Activated T-cell treated with anti-CD3 and anti-CD28 coated beads, Interleukin-2, amount 50 U/mL, for 24 hours (primary cell): ENCODE measurements at regions not wholly inside any gene's neighbourhood (a gene's known extent, or its start where the extent isn't known, plus 50 kb on each side); places are given as distances from the start of the nearest gene placed in this dataset.

Experiments
- DNase-seq: peaks from one replicate; pipeline ENCODE4 v3.0.0-alpha.2; 2020
- H3K27ac Mint-ChIP-seq: 2 replicates; pipeline ENCODE4 v1.8.0; 2020; ENCODE audit warnings: mild to moderate bottlenecking, mixed read lengths
- H3K27me3 Mint-ChIP-seq: 2 replicates; pipeline ENCODE4 v1.8.0; 2020; ENCODE audit warnings: mixed read lengths
- H3K36me3 Mint-ChIP-seq: 2 replicates; pipeline ENCODE4 v1.8.0; 2020; ENCODE audit warnings: low read depth, mixed read lengths
- H3K4me1 Mint-ChIP-seq: 2 replicates; pipeline ENCODE4 v1.8.0; 2020; ENCODE audit warnings: low read depth, mixed read lengths
- H3K4me3 Mint-ChIP-seq: 2 replicates; pipeline ENCODE4 v1.8.0; 2020; ENCODE audit warnings: mild to moderate bottlenecking, moderate library complexity, mixed read lengths
- H3K9me3 Mint-ChIP-seq: 2 replicates; pipeline ENCODE4 v1.8.0; 2020; ENCODE audit warnings: mixed read lengths

DNA sequence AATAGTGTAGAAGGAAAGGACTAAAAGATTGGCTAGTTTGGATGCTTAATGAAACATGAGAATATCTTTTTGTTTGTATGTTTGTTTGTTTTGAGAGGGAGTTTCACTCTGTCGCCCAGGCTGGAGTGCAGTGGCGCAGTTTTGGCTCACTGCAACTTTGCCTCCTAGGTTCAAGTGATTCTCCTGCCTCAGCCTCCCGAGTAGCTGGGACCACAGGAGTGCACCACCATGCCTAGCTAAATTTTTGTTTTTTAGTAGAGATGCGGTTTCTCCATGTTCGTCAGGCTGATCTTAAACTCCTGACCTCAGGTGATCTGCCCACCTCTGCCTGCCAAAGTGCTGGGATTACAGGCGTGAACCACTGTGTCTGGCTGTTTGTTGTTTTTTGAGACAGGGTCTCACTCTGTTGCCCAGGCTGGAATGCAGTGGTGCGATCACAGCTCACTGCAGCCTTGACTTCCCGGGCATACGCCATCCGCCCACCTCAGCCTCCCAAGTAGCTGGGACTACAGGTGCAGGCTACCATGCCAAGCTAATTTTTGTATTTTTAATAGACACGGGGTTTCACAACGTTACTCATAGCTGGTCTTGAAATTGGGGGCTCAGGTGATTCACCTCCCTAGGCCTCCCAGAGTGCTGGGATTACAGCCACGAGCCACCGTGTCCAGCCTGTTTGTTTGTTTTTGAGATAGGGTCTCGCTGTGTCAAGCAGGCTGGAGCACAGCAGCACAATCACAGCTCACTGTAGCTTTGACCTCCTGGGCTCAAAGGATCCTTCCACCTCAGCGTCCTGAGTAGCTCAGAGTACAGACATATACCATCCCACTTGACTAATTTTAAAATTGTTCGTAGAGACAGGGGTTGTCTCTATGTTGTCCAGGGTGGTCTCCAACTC, 209.2 kb downstream of the MYCN start:
- H3K27ac Mint-ChIP-seq: no peak overlapping the region

DNA sequence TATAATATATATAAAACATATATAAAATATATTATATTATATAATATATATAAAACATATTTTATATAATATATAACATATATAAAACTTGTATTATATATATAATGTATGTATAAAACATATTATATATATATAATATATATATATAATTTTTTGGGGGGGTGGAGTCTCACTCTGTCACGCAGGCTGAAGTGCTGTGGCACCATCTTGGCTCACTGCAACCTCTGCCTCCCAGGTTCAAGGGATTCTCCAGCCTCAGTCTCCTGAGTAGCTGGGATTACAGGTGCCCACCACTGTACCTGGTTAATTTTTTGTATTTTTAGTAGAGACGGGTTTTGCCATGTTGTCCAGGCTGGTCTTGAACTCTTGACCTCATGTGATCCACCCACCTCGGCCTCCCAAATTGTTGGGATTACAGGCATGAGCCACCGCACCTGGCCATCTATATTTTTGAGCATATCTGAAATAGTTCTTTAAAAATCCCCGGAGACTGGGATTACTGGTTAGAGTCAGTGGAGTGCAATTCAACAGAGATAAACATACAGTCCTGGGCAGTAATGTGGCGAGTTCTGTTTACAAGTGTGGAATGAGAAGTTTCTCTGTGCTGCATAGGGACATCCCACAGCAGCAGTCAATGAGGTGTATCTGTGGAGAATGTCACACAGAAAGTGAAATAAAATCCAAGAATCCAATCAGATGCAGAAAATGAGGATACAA, 208.4 kb downstream of the MYCN start:
- no peaks in the 10 kb centered on the region for H3K9me3 Mint-ChIP-seq
- H3K4me3 Mint-ChIP-seq: no peak overlapping the region
- H3K4me1 Mint-ChIP-seq: no peaks in the 10 kb centered on the region
- no peaks in the 10 kb centered on the region for H3K36me3 Mint-ChIP-seq
- no peak for DNase-seq
- no peak overlapping the region for H3K27ac Mint-ChIP-seq
- H3K27me3 Mint-ChIP-seq: peaks cover 2% of the 10 kb centered on the region

More for the DNA sequence above, 209.2 kb downstream of the MYCN start:
- Mint-ChIP-seq H3K4me3 (no peak overlapping the region), H3K9me3 (no peaks in the 10 kb centered on the region), H3K27me3 (peaks cover 4% of the 10 kb centered on the region), H3K36me3 (no peaks in the 10 kb centered on the region), H3K4me1 (no peaks in the 10 kb centered on the region)
- DNase-seq: no peak

DNA sequence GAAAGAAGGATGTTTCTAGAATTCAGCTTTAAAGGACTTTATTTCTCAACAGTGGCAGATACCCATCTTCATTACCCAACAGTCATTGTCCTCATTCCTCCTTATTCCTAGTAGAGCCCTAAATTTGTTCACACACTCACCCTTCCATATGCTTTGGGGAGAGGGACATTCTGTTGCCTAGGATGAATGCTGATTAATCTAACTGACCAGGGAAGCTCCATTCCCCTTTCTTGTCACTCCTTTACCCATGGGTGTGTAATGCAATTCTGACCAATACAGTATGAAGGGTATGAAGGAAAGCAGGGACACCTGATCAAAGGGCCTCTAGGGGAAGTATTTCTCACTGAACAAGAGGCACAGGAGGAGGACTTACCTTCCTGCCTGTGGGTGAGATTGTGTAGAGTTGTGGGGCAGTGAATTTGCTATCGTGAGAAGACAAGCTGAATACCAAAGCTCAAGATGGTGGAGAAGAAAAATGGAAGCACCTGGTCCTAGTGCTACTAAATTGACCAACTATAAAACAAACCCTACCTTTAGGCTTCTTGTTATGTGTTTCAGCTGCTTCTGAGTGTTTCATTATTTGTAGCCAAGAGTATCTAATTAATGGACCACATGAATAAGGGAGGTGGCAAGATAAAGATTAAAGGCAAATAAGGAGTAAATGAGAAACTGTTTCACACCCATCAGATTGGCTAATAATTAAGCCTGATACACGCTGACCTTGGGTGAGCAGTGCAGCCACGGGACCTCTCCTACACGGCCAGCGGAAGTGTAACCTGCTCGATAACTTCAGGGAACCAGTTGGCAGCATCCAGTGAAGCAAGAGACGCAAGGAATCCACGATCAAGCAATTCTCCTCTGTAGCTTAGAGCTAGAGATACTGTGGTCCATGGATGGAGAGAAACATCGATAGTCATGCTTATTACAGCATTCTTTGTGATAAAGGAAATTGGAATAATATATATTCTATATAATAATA, 202.3 kb downstream of the MYCN start:
- H3K27ac Mint-ChIP-seq: no peak overlapping the region
- H3K27me3 Mint-ChIP-seq: peaks cover 4% of the 10 kb centered on the region
- no peaks in the 10 kb centered on the region for H3K36me3 Mint-ChIP-seq
- DNase-seq: no peak
- H3K4me3 Mint-ChIP-seq: no peak overlapping the region
- H3K4me1 Mint-ChIP-seq: no peaks in the 10 kb centered on the region
- H3K9me3 Mint-ChIP-seq: no peaks in the 10 kb centered on the region

DNA sequence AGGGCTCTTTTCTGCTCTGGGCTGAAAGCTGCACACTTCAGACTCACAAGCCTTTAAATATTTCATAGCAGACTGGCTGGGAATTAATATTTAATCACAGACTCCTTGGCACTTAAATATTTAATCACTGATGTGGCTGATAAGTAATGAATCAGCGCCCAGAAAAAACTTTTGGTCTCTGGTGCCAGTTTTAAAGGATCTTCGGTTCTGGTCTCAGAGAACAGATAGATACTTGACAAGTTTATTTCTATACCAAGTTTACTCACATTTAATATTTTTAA, 201.2 kb downstream of the MYCN start:
- Mint-ChIP-seq H3K4me1 (no peaks in the 10 kb centered on the region), H3K4me3 (no peak overlapping the region), H3K27ac (no peak overlapping the region), H3K9me3 (no peaks in the 10 kb centered on the region), H3K36me3 (no peaks in the 10 kb centered on the region), H3K27me3 (peaks cover 4% of the 10 kb centered on the region)
- DNase-seq: no peak

DNA sequence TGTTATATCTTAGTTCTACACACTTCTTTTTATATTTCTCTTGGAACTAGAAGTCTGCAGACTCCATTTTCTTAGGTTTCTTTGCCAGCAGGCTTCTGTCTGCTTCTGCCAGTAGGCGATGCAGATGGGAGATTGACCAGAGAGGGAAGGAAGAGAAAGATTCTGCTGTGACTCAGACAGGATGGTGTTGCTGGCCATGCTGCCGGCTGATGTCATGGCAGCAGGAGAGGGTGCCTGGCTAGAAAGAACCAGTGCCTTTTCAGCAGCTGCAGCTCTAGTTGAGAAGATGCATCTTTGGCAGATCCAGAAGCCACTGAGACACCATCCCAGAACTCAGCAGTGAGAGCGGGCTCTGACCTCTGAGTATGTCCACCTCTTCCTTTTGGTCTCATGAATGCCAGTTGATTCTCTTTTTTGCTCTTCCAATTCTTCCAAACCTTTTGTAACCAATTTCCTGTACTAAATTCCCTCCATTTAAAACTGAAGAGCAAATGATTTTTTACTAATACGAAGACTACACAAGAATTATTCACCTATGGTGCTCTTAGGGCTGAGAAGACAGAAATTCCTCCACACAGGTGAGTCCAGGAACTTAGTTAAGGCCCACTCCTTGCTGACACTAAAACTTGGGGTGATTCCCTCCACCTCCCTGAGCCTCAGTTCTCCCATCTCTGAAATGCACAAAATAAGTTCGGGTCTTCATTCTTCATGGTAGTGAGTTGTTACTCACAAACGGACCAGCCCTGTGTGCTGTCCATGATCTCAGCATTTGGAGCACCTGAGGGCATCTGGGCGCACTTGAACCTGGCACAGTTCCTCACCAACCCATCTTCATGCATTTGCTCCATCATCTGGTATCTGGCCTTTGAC, 200.7 kb downstream of the MYCN start:
- H3K27ac Mint-ChIP-seq: no peak overlapping the region
- no peaks in the 10 kb centered on the region for H3K9me3 Mint-ChIP-seq
- H3K27me3 Mint-ChIP-seq: peaks cover 4% of the 10 kb centered on the region
- no peak for DNase-seq
- H3K4me1 Mint-ChIP-seq: no peaks in the 10 kb centered on the region
- H3K36me3 Mint-ChIP-seq: no peaks in the 10 kb centered on the region
- H3K4me3 Mint-ChIP-seq: no peak overlapping the region

DNA sequence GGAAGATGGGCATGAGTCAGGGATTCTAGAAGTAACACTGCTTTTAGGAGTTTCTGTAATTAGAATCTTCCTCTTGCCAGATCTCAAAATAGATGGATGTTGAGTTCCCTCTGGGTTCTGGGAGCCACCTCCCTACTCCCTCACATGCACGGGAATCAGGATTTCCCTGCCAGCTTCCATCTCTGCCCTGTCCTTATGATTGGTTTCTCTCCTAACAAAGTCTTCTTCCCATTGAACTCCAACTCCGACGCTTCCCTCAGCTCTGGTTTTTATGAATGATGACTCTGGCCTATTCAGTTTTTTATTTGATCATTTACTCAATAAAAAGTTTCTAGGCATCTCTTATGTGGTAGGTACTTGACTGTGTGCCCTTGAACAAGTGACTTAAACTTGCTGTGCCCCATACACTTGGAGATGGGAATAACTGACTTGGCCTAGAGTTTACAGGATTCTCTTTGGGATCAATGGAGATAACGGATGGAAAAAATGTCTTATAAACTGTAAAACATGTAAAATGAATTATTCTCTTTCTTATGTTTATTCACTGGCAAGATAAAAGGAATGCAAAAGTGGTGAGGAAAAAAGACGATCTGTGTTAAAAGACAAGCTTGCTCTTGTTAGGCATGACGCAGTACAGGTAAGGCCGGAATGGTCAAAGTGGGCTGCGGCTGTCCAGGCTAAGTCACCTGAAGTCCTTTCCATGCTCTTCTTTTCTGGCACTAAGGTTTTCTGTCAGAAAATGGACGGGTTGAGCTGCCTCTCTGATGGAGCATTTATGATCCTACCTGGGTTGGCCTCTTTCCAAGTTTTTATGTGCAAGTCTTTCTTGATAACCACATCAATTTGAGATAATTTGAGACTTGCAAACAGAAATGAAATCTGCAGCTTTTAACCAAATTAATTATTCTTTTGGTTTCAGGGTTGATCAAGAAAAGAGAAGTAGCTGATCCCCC, 199.6 kb downstream of the MYCN start:
- Mint-ChIP-seq H3K4me3 (no peak overlapping the region), H3K36me3 (no peaks in the 10 kb centered on the region), H3K9me3 (no peaks in the 10 kb centered on the region), H3K4me1 (no peaks in the 10 kb centered on the region), H3K27me3 (peaks cover 4% of the 10 kb centered on the region), H3K27ac (no peak overlapping the region)
- no peak for DNase-seq

DNA sequence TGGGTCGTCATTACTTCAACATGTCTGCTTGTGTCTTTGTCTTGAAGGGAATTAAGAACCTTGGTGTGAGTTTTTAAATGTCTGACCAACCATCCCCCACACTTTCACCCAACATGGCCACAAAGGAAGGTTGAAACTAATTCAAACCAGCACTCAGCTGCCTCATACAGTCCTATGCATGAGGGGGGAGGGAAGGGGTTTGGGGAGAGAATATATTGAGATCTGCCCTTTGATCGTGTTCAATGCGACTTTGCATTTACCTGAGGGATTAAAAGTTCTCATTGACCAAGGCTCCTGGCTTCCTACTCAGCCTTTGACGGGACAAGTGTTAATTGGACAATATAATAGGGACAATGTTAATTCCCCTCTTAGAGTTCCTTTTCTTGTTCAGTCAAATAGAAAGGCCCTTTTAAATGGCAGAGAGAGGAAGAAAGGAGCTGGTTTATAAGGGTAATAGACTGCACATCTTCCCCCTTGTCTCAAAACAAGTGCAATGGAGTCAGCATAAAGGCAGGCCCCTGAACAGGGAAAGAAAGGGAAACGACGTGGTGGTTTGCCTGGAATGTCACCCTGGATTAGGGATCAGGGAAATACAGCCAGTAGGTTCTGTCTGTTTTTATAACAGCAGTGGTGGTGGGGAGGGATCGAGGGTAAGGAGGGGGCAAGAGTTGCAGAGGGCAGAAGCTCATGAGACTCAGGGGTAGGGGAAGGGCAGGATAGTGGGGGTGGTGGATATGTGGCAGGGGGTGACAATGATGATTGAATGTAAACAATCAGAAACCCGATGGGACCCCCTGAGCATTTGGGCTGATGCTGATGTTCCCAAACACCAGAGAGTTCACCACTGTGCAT, 198.7 kb downstream of the MYCN start:
- H3K9me3 Mint-ChIP-seq: no peaks in the 10 kb centered on the region
- no peaks in the 10 kb centered on the region for H3K36me3 Mint-ChIP-seq
- H3K27ac Mint-ChIP-seq: no peak overlapping the region
- no peak for DNase-seq
- H3K4me1 Mint-ChIP-seq: no peaks in the 10 kb centered on the region
- peaks cover 4% of the 10 kb centered on the region for H3K27me3 Mint-ChIP-seq
- H3K4me3 Mint-ChIP-seq: no peak overlapping the region

DNA sequence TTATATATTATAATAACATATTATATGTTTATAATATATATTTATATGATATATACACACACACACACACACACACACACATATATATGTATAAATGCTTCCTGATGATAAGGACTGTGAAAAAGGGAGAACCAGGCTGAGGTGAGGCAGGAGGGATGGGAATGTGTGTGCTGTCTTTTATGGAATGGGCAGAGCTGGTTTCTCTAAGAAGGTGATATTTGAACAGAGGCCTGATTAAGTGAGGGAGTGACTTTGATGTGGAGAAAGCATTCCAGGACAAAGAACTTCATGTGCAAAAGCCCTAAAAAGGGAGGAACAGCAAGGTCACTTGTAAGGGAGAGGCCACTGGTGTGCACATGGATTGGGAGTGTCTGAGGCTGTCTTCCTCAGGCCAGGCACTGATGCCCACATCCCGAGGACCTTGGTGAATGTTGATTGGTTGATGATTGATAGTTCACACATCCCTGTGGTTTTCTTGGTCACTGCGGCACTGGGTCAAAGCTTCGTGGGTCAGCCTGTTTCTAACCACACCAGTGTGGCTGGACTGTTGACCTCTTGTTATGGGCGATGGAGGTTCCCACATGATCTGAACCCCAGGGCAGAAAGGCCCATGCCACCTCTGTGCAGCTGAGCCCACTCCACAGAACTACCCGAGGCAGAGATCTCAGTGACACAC, 196.9 kb downstream of the MYCN start:
- H3K27me3 Mint-ChIP-seq: peaks cover 4% of the 10 kb centered on the region
- DNase-seq: no peak
- no peaks in the 10 kb centered on the region for H3K9me3 Mint-ChIP-seq
- H3K4me1 Mint-ChIP-seq: no peaks in the 10 kb centered on the region
- no peak overlapping the region for H3K4me3 Mint-ChIP-seq
- no peak overlapping the region for H3K27ac Mint-ChIP-seq
- H3K36me3 Mint-ChIP-seq: no peaks in the 10 kb centered on the region

DNA sequence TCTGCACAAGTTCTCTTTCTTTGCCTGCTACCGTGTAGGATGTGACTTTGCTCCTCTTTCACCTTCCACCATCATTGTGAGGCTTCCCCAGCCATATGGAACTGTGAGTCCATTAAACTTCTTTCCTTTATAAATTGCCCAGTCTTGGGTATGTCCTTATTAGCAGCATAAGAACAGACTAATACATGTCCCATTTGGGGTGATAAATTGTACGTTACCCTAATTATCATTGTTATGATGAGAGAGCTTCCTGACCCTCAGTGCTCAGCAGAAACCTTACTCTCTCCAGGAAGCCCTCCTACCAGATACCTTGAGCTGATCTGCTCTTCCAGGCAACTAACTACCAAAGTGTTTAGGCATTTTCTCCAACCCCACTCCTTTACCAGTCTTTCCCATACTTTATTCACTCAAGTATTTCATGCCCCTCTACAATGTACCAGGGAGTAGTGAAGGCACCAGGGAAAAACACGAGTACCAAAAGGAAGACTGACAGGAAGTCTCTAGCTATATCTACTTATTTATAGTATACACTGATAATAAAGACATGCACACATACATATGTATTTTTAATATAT, 196.2 kb downstream of the MYCN start:
- Mint-ChIP-seq H3K36me3 (no peaks in the 10 kb centered on the region), H3K27ac (no peak overlapping the region), H3K4me1 (no peaks in the 10 kb centered on the region), H3K9me3 (no peaks in the 10 kb centered on the region), H3K27me3 (peaks cover 4% of the 10 kb centered on the region), H3K4me3 (no peak overlapping the region)
- no peak for DNase-seq

DNA sequence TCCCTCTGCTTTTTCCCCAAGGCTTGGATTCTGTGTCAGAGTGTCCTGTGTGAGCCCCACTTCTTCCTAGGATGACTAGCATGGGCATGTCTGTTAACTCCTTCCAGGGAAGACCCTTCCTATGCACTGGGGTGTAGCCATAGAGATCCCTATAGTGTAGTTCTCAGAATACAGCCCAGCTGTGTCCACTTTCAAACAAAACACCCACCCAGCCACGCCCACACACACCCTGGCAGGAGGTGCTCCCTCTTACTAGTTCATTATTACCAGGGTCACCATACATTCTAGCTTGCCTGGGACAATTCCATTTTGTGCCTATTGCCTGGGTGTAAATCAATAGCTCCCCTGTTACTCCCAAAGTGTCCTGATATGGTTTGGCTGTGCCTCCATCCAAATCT, 195.6 kb downstream of the MYCN start:
- no peak overlapping the region for H3K4me3 Mint-ChIP-seq
- no peaks in the 10 kb centered on the region for H3K36me3 Mint-ChIP-seq
- no peak overlapping the region for H3K27ac Mint-ChIP-seq
- no peaks in the 10 kb centered on the region for H3K4me1 Mint-ChIP-seq
- peaks cover 4% of the 10 kb centered on the region for H3K27me3 Mint-ChIP-seq
- no peak for DNase-seq
- no peaks in the 10 kb centered on the region for H3K9me3 Mint-ChIP-seq

DNA sequence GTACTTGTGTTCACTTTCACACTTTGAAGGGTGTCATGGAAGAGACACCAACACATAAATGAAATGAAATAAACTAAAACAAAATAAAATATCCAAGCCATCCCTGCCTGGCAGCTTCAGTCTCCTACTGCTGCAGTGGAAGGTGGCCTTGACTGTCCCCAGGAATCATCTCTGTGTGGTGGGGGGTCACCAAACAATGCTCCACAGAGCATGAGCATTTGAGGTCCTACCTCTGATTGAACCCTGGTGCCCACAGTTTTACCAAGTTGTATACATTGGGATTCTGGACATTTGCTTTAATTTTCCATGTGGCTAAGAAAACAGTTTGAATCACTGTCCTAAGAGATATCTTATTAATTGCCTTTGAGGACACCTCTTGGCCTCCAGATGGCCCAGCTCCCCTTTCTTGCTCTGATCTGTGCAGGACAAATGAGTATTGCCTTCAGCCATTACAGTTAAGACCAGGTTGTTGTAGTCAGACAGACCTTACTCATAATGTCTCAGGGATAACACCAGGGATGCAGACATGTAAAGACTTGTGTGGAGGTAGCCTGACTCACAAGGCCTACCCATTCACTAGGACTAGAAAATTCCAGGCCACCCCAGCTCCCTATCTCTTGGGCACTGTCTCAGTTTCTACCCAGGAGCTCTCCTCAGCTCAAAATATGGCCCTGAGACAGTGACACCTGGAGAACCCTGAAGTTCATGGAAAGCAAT, 195.0 kb downstream of the MYCN start:
- H3K27me3 Mint-ChIP-seq: peaks cover 4% of the 10 kb centered on the region
- DNase-seq: no peak
- H3K36me3 Mint-ChIP-seq: no peaks in the 10 kb centered on the region
- no peaks in the 10 kb centered on the region for H3K9me3 Mint-ChIP-seq
- no peak overlapping the region for H3K27ac Mint-ChIP-seq
- no peaks in the 10 kb centered on the region for H3K4me1 Mint-ChIP-seq
- no peak overlapping the region for H3K4me3 Mint-ChIP-seq
